ENCODE measurements at regions not wholly inside any gene's neighbourhood (a gene's known extent, or its start where the extent isn't known, plus 50 kb on each side); places are given as distances from the start of the nearest gene placed in this dataset.

DNA sequence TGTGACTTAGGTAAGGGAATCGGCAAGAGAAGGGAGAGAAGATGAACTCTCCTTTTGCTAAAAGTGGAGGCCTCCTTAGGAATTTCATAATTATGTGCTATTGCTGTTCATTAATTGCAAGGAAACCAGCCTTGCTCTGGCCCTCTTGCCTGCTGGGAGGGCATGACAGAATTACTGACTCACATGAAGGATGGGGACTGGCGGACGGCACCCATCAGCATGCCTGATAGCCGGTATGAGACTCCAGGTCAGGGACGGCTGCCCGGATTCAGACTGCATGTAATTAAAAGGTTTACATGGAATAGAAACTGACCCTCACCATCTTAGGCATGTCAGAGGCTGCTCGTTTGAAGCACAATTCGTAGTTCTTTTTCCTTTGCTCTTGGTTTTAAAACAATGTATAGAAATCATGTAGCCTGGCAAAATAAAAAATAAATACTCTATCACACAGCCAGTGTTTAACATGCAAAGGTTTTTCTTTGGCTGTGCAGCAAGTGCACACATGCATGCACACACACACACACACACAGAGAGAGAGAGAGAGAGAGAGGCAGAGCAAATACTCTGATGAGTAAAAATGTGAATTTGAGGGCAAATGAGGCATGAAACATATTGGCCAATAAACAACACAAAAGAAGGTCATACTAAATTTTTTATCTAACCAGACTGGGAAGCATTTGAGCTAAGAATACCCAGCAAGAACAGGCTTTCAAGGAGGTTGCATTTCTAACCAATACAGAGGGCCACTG lies 82.7 kb downstream of the FOXB1 start:
- no peaks in the 10 kb centered on the region for H3K9me3 ChIP-seq (replicated peaks; ENCODE audit: control insufficient read depth, insufficient read depth, low read length)
- WGBS (ENCODE audit: insufficient coverage, insufficient replicate concordance, low lambda C conversion rate, missing lambda C conversion rate): 52% methylated on average over 8 of the region's 8 CpGs
- intact Hi-C loops (cut with micrococcal nuclease; ENCODE audit: unreplicated experiment) (no loop called here), in situ Hi-C loops (cut with MboI) (no loop called here)
- H3K27me3 ChIP-seq (replicated peaks in 1 of 2; ENCODE audit: control insufficient read depth in 2 of 2, insufficient read depth in 2 of 2, low read length in 1 of 2): peaks cover 0 to 3% of the 10 kb centered on the region in 2 experiments; a peak in 1 of 4 replicates
- no peak overlapping the region for H3K4me3 ChIP-seq
- H4K20me1 ChIP-seq (ENCODE audit: control insufficient read depth, insufficient read depth): no peaks in the 10 kb centered on the region
- FAIRE-seq: no peak
- no peaks in the 10 kb centered on the region for H3K79me2 ChIP-seq (ENCODE audit: control insufficient read depth, insufficient read depth, low read length)
- RAD21 ChIA-PET (ENCODE audit: unreplicated experiment): no interaction called here
- CTCF ChIA-PET: no interaction called here
- no TSS peak for BruUV-seq (replicated peaks)
- TF ChIP-seq GABPA (IDR thresholded peaks at IDR 0.05; ENCODE audit: low read depth) (no peak), SUPT20H (IDR thresholded peaks at IDR 0.05; ENCODE audit: borderline replicate concordance, control insufficient read depth, low read depth, low read length) (no peak)
- no peak overlapping the region for H3K4me2 ChIP-seq (ENCODE audit: control insufficient read depth, insufficient read depth)
- POLR2A ChIA-PET: no interaction called here
- no peaks in the 10 kb centered on the region for H3K36me3 ChIP-seq (ENCODE audit: control insufficient read depth in 2 of 2, insufficient read depth in 2 of 2, low read length in 1 of 2)
- no peak overlapping the region for H2AFZ ChIP-seq (ENCODE audit: control insufficient read depth, low read depth, low read length)
- H3K9ac ChIP-seq (ENCODE audit: control insufficient read depth, insufficient read depth, low read length): no peak overlapping the region
- DNase-seq (ENCODE audit: low read depth, low spot score): no peak
- no peaks in the 10 kb centered on the region for H3K4me1 ChIP-seq (ENCODE audit: control insufficient read depth, insufficient read depth, low read length)
- ATAC-seq: no peak
- no peak overlapping the region for H3K27ac ChIP-seq (ENCODE audit: control insufficient read depth, insufficient read depth)
- SMC1A ChIA-PET (ENCODE audit: uncharacterized antibody, unreplicated experiment): interaction anchor here (0.8 kb wide), 1 partner anchor 30 kb away, joined by 3 read pairs; no protein-coding TSS in a partner anchor

DNA sequence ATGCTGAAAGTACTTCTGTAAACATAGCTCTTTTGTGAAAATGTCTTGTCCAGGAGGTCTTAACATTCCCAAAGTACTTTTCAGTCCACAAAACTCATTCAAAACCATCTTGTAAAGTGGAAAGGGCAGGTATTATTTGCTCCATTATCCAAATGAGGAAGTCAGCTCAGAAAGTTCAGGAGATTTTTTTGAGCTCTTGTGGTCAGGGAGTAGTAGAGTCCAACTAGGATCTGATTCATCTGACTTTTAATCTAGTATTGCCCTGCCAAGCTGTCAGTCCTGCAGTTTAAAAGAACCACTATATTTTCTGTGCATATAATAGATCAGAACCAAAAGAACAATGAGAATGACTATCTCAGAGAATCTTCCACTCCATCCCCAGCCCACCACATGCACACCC lies 83.5 kb downstream of the FOXB1 start:
- ChIA-PET POLR2A (no interaction called here), SMC1A (ENCODE audit: uncharacterized antibody, unreplicated experiment) (interaction anchor here (0.8 kb wide), 1 partner anchor 30 kb away, joined by 3 read pairs; no protein-coding TSS in a partner anchor), RAD21 (ENCODE audit: unreplicated experiment) (no interaction called here), CTCF (no interaction called here)
- FAIRE-seq (no peak), DNase-seq (ENCODE audit: low read depth, low spot score) (no peak), ATAC-seq (no peak)
- no peak overlapping the region for H2AFZ ChIP-seq (ENCODE audit: control insufficient read depth, low read depth, low read length)
- H3K4me2 ChIP-seq (ENCODE audit: control insufficient read depth, insufficient read depth): no peak overlapping the region
- H3K36me3 ChIP-seq (ENCODE audit: control insufficient read depth in 2 of 2, insufficient read depth in 2 of 2, low read length in 1 of 2): no peaks in the 10 kb centered on the region
- no peaks in the 10 kb centered on the region for H3K79me2 ChIP-seq (ENCODE audit: control insufficient read depth, insufficient read depth, low read length)
- H3K9ac ChIP-seq (ENCODE audit: control insufficient read depth, insufficient read depth, low read length): no peak overlapping the region
- in situ Hi-C loops (cut with MboI): no loop called here
- no peaks in the 10 kb centered on the region for H3K9me3 ChIP-seq (replicated peaks; ENCODE audit: control insufficient read depth, insufficient read depth, low read length)
- BruUV-seq (replicated peaks): no TSS peak
- intact Hi-C loops (cut with micrococcal nuclease; ENCODE audit: unreplicated experiment): no loop called here
- peaks cover 0 to 3% of the 10 kb centered on the region in 2 experiments; a peak in 1 of 4 replicates for H3K27me3 ChIP-seq (replicated peaks in 1 of 2; ENCODE audit: control insufficient read depth in 2 of 2, insufficient read depth in 2 of 2, low read length in 1 of 2)
- no peak overlapping the region for H3K4me3 ChIP-seq
- TF ChIP-seq, protein P1, sequence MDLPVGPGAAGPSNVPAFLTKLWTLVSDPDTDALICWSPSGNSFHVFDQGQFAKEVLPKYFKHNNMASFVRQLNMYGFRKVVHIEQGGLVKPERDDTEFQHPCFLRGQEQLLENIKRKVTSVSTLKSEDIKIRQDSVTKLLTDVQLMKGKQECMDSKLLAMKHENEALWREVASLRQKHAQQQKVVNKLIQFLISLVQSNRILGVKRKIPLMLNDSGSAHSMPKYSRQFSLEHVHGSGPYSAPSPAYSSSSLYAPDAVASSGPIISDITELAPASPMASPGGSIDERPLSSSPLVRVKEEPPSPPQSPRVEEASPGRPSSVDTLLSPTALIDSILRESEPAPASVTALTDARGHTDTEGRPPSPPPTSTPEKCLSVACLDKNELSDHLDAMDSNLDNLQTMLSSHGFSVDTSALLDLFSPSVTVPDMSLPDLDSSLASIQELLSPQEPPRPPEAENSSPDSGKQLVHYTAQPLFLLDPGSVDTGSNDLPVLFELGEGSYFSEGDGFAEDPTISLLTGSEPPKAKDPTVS (IDR thresholded peaks at IDR 0.05; ENCODE audit: low read depth, low read length): no peak
- TF ChIP-seq NFYB (IDR thresholded peaks at IDR 0.05; ENCODE audit: insufficient read depth, low read depth, low read length) (no peak), LARP7 (IDR thresholded peaks at IDR 0.05) (no peak), ESRRA (IDR thresholded peaks at IDR 0.05; ENCODE audit: low read length) (no peak), ATF7 (IDR thresholded peaks at IDR 0.05; ENCODE audit: low read depth) (no peak), POU2F2 (IDR thresholded peaks at IDR 0.05; ENCODE audit: borderline replicate concordance, low read depth, low read length) (no peak), ETV6 (conservative IDR thresholded peaks at IDR 0.05 in 1 of 2, IDR thresholded peaks at IDR 0.05 in 1 of 2; ENCODE audit: borderline replicate concordance in 1 of 2, low read depth in 1 of 2) (no peak)
- TF ChIP-seq, protein P2, sequence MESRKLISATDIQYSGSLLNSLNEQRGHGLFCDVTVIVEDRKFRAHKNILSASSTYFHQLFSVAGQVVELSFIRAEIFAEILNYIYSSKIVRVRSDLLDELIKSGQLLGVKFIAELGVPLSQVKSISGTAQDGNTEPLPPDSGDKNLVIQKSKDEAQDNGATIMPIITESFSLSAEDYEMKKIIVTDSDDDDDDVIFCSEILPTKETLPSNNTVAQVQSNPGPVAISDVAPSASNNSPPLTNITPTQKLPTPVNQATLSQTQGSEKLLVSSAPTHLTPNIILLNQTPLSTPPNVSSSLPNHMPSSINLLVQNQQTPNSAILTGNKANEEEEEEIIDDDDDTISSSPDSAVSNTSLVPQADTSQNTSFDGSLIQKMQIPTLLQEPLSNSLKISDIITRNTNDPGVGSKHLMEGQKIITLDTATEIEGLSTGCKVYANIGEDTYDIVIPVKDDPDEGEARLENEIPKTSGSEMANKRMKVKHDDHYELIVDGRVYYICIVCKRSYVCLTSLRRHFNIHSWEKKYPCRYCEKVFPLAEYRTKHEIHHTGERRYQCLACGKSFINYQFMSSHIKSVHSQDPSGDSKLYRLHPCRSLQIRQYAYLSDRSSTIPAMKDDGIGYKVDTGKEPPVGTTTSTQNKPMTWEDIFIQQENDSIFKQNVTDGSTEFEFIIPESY (IDR thresholded peaks at IDR 0.05): no peak
- H3K4me1 ChIP-seq (ENCODE audit: control insufficient read depth, insufficient read depth, low read length): no peaks in the 10 kb centered on the region
- no peak overlapping the region for H3K27ac ChIP-seq (ENCODE audit: control insufficient read depth, insufficient read depth)
- no peaks in the 10 kb centered on the region for H4K20me1 ChIP-seq (ENCODE audit: control insufficient read depth, insufficient read depth)

All from GM12878 (cell line).